Uterus (tissue), 3 donors: ENCODE measurements at regions not wholly inside any gene's neighbourhood (a gene's known extent, or its start where the extent isn't known, plus 50 kb on each side); places are given as distances from the start of the nearest gene placed in this dataset.
"Not testable (repeated sequence)": the region's sequence is repeated elsewhere in the genome, so short reads cannot be mapped to it uniquely, and the experiment has no call there.

Source experiments
- DNase-seq, 2 donors: peaks; one replicate each; pipeline ENCODE4 v3.0.0-alpha.2; 2019 to 2020
- H3K27ac ChIP-seq, 2 donors: fragments of 200-600 bp; sonication (generic); 1 replicate in 1 of 2; 2 replicates in 1 of 2; pipeline ENCODE4 v1.5.1; 2016 to 2018
- H3K27me3 ChIP-seq, 2 donors: fragments of 200-600 bp; sonication (generic); one replicate each; pipeline ENCODE4 v1.5.1; 2018 to 2019; ENCODE audit warnings: control low read depth in 1 of 2
- H3K36me3 ChIP-seq, 2 donors: fragments of 200-600 bp; sonication (generic); one replicate each; pipeline ENCODE4 v1.5.1; 2019; ENCODE audit warnings: control low read depth in 1 of 2
- H3K4me1 ChIP-seq, 2 donors: fragments of 200-600 bp; sonication (generic); one replicate each; pipeline ENCODE4 v1.5.1; 2018 to 2019; ENCODE audit warnings: control low read depth in 1 of 2
- H3K4me3 ChIP-seq, 2 donors: fragments of 200-600 bp; sonication (generic); 1 replicate in 1 of 2; 2 replicates in 1 of 2; pipeline ENCODE4 v1.5.1; 2018 to 2019; ENCODE audit warnings: mild to moderate bottlenecking in 1 of 2
- H3K9me3 ChIP-seq, 2 donors: fragments of 200-600 bp; sonication (generic); one replicate each; pipeline ENCODE4 v1.5.1; 2019; ENCODE audit warnings: control low read depth in 1 of 2
- POLR2A ChIP-seq, 2 donors: fragments of 450-650 bp; IDR thresholded peaks; one replicate each; pipeline ENCODE4 v1.6.1; 2016; ENCODE audit warnings: antibody characterized with exemption in 2 of 2, mild to moderate bottlenecking in 1 of 2, moderate library complexity in 1 of 2
- intact Hi-C: fragments of 100-400 bp; cut with DNase I; formaldehyde crosslinking; loops from one replicate; pipeline ENCODE4 v1.15.1; 2023; ENCODE audit warnings: low total_unique reads
- TF ChIP-seq, protein P1 (sequence below), 4 experiments: fragments of 200-600 bp in 2 of 4; fragments of 450-650 bp in 2 of 4; sonication (generic) in 2 of 4; IDR thresholded peaks; one replicate each; pipeline ENCODE4 v1.5.1; 2016 to 2019; ENCODE audit warnings: antibody characterized with exemption in 4 of 4, mild to moderate bottlenecking in 2 of 4, moderate library complexity in 1 of 4
- donor health status: DM: yes; HTN: yes; CAD: no.

- H3K36me3 ChIP-seq, H3K4me3 ChIP-seq, H3K9me3 ChIP-seq, intact Hi-C loops, H3K27me3 ChIP-seq, DNase-seq, H3K27ac ChIP-seq, H3K4me1 ChIP-seq: not testable (repeated sequence)
Observed at GRCh38 chr6:147651-148050, 144.6 kb upstream of the DUSP22 start.

DNA sequence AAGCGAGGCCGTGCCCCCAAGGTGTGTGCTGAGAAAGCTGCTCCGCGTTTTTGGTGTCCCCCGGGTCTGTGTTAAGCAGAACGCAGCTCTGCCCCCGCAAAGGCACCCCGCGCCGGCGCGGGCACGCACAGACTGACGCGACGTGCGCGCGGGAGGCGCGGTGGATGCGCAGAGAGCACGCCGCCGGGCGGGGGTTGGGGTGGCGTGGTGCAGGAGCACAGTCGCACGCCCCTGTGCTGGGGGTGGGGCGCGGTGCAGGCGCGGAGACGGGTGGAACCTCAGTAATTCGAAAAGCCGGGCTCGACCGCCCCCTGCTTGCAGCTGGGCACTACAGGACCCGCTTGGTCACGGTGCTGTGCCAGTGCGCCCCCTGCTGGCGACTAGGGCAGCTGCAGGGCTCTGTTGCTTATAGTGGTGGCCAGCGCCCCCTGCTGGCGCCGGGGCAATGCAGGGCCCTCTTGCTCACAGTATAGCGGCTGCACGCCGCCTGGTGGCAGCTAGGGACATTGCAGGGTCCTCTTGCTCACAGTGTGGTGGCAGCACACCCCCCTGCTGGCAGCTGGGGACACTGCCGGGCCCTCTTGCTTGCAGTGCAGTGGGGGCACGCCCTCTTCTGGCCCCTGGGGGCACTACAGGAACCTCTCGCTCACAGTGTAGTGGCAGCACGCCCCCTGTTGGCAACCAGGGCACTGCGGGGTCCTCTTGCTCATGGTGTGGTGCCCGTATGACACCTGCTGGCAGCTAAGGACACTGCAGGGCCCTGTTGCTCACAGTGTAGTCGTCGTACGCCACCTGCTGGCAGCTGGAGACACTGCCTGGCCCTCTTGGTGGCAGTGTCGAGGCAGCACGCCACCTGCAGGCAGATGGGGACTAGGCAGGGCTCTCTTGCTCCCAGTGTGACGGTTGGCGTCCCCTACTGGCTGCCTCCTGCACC lies 144.0 kb upstream of the DUSP22 start:
- intact Hi-C loops, H3K27ac ChIP-seq, H3K9me3 ChIP-seq, H3K4me1 ChIP-seq, H3K4me3 ChIP-seq, H3K36me3 ChIP-seq, H3K27me3 ChIP-seq, DNase-seq: not testable (repeated sequence)

- DNase-seq, intact Hi-C loops, H3K27me3 ChIP-seq, H3K4me1 ChIP-seq, H3K4me3 ChIP-seq, H3K36me3 ChIP-seq, H3K27ac ChIP-seq, H3K9me3 ChIP-seq: not testable (repeated sequence)
Observed at GRCh38 chr6:150147-150546, 142.1 kb upstream of the DUSP22 start.

DNA sequence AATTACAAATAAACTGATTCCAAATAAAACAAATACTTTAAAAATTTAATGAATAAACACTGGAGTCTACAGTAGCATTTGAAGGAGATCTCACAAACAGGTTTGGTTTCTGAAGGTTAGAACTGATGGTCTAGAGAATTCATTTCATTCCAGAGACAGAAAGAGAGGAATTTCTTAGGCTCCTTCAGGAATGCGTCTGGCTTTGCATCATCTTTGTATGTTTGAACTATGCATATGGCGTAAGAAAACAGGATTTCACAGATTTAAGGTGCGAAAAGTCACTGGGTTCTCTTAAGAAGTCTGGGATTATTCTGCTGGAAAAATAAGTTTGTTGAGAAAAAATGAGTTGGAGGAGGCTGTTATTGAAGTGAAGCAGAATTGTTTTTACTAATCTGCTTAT lies 139.9 kb upstream of the DUSP22 start:
- H3K27me3 ChIP-seq, H3K36me3 ChIP-seq, H3K4me3 ChIP-seq, DNase-seq, H3K27ac ChIP-seq, H3K9me3 ChIP-seq, intact Hi-C loops, H3K4me1 ChIP-seq: not testable (repeated sequence)

DNA sequence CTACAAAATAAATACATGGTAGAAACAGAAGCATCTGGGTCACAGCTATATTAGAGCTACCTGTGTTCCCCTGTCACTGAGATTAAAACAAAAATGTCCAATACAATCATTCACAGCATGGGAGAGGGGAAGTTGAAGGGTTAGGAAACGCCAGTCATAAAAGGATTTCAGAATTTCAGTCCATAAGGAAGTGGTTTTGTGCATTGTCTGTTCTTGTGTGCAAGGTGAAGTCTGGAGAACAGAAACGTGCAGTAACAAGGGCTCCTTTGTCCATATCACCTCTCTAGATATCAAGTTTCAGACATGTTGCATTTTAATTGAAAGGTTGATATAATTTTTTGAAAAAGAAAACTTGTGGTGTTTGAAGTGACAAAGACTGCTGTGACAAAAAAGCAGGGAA lies 139.3 kb upstream of the DUSP22 start:
- H3K27ac ChIP-seq, H3K4me3 ChIP-seq, intact Hi-C loops, DNase-seq, H3K9me3 ChIP-seq, H3K27me3 ChIP-seq, H3K4me1 ChIP-seq, H3K36me3 ChIP-seq: not testable (repeated sequence)

- intact Hi-C loops, H3K4me3 ChIP-seq, DNase-seq, H3K4me1 ChIP-seq, H3K36me3 ChIP-seq, H3K27ac ChIP-seq, H3K27me3 ChIP-seq, H3K9me3 ChIP-seq: not testable (repeated sequence)
Observed at GRCh38 chr6:153867-154266, 138.4 kb upstream of the DUSP22 start.

GRCh38 chr6:154321-155092 lies 137.8 kb upstream of the DUSP22 start:
- H3K36me3 ChIP-seq, H3K9me3 ChIP-seq, H3K4me3 ChIP-seq, H3K27me3 ChIP-seq, intact Hi-C loops, DNase-seq, H3K4me1 ChIP-seq, H3K27ac ChIP-seq: not testable (repeated sequence)

- DNase-seq: no peak
- no peaks in the 10 kb centered on the region for H3K36me3 ChIP-seq
- intact Hi-C loops: no loop called here
Observed at GRCh38 chr6:156010-156409, 136.3 kb upstream of the DUSP22 start.

DNA sequence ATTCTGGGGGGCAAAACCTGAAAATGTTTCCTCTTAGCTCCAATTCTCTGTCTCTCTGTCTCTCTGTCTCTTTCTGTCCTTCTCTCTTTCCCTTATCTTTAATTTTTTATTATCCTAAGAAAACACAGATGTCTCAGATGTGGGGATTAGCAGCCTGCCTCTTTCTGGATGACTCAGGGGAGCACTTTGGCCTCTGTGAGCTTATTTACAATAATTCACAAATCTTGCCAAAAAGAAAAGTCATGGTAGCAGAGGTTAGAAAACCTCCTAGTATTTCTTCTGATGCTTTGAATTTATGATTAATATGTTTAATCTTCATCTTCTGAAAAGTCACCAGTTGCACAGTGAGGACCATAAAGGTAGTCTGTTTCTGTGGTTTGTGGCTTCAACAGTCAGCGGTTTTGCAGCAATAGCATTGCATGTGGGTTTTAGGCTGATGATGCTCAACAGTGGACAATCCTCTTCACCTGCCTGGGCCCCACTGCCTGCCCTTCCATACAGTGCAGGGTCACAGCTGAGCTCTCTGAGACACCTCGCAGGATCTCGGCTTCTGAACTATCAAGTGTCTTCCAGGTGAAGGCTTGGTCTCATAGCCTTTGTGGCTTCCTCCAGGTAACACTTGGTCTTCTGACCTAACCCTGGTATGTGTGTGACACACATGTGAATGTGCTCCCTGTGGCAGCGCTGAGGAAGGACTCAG lies 135.7 kb upstream of the DUSP22 start:
- H3K4me1 ChIP-seq, H3K36me3 ChIP-seq, DNase-seq, H3K4me3 ChIP-seq, H3K9me3 ChIP-seq, intact Hi-C loops, H3K27ac ChIP-seq, H3K27me3 ChIP-seq: not testable (repeated sequence)

More at GRCh38 chr6:156010-156409, 136.3 kb upstream of the DUSP22 start:
- Histone ChIP-seq H3K4me1 (no peaks in the 10 kb centered on the region), H3K4me3 (no peak overlapping the region), H3K27me3 (no peaks in the 10 kb centered on the region), H3K27ac (no peak overlapping the region), H3K9me3 (no peaks in the 10 kb centered on the region)
- TF ChIP-seq, protein P1, sequence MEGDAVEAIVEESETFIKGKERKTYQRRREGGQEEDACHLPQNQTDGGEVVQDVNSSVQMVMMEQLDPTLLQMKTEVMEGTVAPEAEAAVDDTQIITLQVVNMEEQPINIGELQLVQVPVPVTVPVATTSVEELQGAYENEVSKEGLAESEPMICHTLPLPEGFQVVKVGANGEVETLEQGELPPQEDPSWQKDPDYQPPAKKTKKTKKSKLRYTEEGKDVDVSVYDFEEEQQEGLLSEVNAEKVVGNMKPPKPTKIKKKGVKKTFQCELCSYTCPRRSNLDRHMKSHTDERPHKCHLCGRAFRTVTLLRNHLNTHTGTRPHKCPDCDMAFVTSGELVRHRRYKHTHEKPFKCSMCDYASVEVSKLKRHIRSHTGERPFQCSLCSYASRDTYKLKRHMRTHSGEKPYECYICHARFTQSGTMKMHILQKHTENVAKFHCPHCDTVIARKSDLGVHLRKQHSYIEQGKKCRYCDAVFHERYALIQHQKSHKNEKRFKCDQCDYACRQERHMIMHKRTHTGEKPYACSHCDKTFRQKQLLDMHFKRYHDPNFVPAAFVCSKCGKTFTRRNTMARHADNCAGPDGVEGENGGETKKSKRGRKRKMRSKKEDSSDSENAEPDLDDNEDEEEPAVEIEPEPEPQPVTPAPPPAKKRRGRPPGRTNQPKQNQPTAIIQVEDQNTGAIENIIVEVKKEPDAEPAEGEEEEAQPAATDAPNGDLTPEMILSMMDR (IDR thresholded peaks at IDR 0.05): no peak
- no peak for TF ChIP-seq POLR2A (IDR thresholded peaks at IDR 0.05)

GRCh38 chr6:157176-157575 lies 135.1 kb upstream of the DUSP22 start:
- H3K9me3 ChIP-seq, intact Hi-C loops, H3K27ac ChIP-seq, H3K4me1 ChIP-seq, H3K27me3 ChIP-seq, H3K36me3 ChIP-seq, DNase-seq, H3K4me3 ChIP-seq: not testable (repeated sequence)

DNA sequence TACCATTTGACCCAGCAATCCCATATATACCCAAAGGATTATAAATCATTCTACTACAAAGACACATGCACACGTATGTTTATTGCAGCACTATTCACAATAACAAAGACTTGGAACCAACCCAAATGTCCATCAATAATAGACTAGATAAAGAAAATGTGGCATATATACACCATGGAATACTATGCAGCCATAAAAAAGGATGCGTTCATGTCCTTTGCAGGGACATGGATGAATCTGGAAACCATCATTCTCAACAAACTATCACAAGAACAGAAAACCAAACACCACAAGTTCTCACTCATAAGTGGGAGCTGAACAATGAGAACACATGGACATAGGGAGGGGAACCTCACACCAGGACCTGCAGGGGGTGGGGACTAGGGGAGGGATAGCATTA lies 130.6 kb upstream of the DUSP22 start:
- H3K36me3 ChIP-seq, H3K27ac ChIP-seq, H3K4me1 ChIP-seq, intact Hi-C loops, H3K9me3 ChIP-seq, H3K27me3 ChIP-seq, H3K4me3 ChIP-seq, DNase-seq: not testable (repeated sequence)
